GM18499 (cell line): ENCODE measurements at regions not wholly inside any gene's neighbourhood (a gene's known extent, or its start where the extent isn't known, plus 50 kb on each side); places are given as distances from the start of the nearest gene placed in this dataset.

Experiments used
- ATAC-seq: cut with Tn5 transposase; IDR thresholded peaks from one replicate; pipeline ENCODE4 v1.9.1; 2021; ENCODE audit warnings: moderate number of reproducible peaks; ENCODE audit not compliant: insufficient read depth, unreplicated experiment

GRCh38 chr2:158732573-158733429 lies 62.3 kb upstream of the DAPL1 start:
- ATAC-seq, result no peak

- no peak for ATAC-seq
These were observed 61.7 kb upstream of the DAPL1 start for GRCh38 chr2:158733430-158733755.

- ATAC-seq, result no peak
These were observed 60.7 kb upstream of the DAPL1 start for GRCh38 chr2:158734442-158734841.

GRCh38 chr2:158735822-158736580 lies 59.1 kb upstream of the DAPL1 start:
- no peak for ATAC-seq

- ATAC-seq, result no peak
These were observed 56.8 kb upstream of the DAPL1 start for GRCh38 chr2:158738363-158738762.

GRCh38 chr2:158740127-158740526 lies 55.0 kb upstream of the DAPL1 start:
- ATAC-seq, result no peak

- ATAC-seq, result no peak
These were observed 54.5 kb upstream of the DAPL1 start for GRCh38 chr2:158740621-158741020.

GRCh38 chr2:158741625-158742024 lies 53.5 kb upstream of the DAPL1 start:
- ATAC-seq, result no peak

- ATAC-seq, result no peak
These were observed 52.6 kb upstream of the DAPL1 start for GRCh38 chr2:158742536-158742935.

GRCh38 chr2:158743466-158743865 lies 51.7 kb upstream of the DAPL1 start:
- ATAC-seq, result no peak

- ATAC-seq, result no peak
These were observed 51.2 kb upstream of the DAPL1 start for GRCh38 chr2:158743879-158744278.

- ATAC-seq, result peak; percentile 70
These were observed 49.9 kb upstream of the DAPL1 start for GRCh38 chr2:158745067-158745865.
